ENCODE measurements at regions not wholly inside any gene's neighbourhood (a gene's known extent, or its start where the extent isn't known, plus 50 kb on each side); places are given as distances from the start of the nearest gene placed in this dataset.

DNA sequence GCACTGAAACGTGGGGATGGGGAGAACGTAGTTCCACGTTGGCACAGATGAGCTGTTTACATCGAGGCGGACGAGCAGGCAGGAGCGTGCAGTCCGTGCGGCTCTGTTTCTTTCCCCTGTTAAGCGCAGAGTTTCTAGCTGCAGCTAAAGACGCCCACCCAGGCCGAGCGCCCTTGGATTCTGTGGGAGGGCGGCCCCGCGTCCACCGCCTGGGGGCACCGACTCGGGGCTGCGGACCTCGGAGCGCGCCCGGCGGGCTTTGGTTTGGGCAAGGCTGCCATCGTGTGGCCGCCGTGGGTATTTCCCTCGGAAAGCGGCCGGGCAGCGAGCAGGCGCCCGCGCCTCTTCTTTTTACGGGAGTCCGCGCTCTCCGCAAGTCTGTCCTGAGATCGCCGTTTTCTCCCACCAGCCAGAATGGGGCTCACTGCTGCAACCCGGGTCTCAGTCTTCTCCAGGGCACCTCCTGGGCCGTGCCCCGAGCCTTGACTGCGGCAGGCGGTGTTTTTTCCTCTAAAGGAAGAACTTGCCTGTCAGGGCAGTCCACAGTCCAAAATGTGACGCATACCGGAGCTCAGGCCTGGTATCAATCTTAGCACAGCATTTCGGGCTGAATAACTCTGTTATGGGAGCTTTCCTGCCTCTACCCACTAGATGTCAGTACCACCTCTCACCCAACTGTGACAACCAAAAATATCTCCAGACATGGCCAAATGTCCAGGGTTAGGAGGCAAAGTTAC is 219.9 kb upstream of the IGF1R start:
- TF ChIP-seq, protein P1, sequence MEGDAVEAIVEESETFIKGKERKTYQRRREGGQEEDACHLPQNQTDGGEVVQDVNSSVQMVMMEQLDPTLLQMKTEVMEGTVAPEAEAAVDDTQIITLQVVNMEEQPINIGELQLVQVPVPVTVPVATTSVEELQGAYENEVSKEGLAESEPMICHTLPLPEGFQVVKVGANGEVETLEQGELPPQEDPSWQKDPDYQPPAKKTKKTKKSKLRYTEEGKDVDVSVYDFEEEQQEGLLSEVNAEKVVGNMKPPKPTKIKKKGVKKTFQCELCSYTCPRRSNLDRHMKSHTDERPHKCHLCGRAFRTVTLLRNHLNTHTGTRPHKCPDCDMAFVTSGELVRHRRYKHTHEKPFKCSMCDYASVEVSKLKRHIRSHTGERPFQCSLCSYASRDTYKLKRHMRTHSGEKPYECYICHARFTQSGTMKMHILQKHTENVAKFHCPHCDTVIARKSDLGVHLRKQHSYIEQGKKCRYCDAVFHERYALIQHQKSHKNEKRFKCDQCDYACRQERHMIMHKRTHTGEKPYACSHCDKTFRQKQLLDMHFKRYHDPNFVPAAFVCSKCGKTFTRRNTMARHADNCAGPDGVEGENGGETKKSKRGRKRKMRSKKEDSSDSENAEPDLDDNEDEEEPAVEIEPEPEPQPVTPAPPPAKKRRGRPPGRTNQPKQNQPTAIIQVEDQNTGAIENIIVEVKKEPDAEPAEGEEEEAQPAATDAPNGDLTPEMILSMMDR (conservative IDR thresholded peaks at IDR 0.05 in 1 of 2, IDR thresholded peaks at IDR 0.05 in 1 of 2; ENCODE audit: low read depth in 1 of 2, low read length in 2 of 2) = peak; percentile 41 to 67
- TF ChIP-seq EZH2 (IDR thresholded peaks at IDR 0.05; ENCODE audit: low read length, missing control alignments) = no peak
